Hematopoietic multipotent progenitor cell (in vitro differentiated cells): ENCODE measurements at regions not wholly inside any gene's neighbourhood (a gene's known extent, or its start where the extent isn't known, plus 50 kb on each side); places are given as distances from the start of the nearest gene placed in this dataset.

Source experiments
- DNase-seq, 3 donors: peaks; one replicate each; pipeline ENCODE4 v3.0.0-alpha.2; 2011 to 2015; ENCODE audit warnings: low read depth in 2 of 3, low spot score in 2 of 3

DNA sequence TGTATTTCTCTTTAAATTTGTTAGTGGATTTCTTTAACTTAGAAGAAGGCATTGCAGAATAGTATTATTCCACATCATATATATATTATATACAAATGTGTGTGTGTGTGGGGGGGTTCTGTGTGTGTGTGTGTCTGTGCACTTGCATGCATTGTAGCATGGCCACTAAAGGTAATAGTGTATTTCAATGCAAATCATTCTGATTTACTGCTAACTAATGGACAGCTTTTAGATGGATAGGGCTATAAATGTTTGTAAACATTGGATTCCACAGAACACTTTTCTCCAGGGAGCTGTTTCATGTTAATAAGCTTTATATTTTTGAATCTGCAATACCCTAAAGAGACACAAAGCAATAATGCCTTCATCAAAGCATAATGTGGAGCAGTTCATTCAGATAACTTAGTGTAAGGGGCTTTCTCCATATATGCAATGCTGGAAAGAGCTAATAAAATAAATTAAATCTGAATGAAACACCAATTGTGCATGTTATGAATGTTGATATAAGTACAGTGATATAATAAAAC is 496.7 kb upstream of the CDH9 start:
- DNase-seq, result no peak

GRCh38 chr5:27532305-27532704 is 493.9 kb upstream of the CDH9 start:
- DNase-seq, result no peak

DNA sequence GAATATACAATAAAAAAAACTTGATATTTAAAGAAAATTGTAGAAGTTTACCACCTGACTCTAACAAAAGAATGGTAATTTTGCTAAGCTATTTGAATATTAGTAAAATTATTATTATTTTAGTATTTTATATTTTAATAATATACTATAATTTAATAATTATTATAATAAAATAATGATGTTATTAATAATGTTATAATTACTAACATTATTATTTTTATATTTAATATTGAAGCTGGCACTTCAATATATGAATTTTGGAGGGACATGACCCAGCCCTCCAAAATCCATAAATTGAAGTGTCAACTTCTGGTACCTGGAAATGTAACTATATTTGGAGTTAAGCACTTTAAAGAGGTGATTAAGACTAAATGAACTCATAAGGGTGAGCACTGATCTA is 486.1 kb upstream of the CDH9 start:
- DNase-seq, result no peak

DNA sequence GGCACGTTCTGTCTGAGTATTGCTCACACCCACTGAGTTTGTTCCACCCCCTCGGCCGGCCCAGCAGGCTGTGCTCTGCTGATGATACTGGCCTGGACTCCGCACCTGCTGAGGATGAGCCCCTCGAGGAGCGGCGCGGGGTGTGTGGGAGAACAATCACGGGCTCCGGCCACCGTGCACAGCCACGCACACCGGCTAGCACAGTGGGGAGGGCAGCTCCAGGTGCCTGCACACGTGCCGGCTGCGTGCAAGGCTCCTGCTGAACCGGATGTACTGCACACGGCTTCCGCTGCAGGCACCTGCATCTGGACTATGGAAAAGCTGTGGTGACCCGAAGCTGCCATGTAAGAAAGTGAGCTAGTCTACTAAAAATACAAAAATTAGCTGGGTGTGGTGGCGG is 485.2 kb upstream of the CDH9 start:
- no peak for DNase-seq

DNA sequence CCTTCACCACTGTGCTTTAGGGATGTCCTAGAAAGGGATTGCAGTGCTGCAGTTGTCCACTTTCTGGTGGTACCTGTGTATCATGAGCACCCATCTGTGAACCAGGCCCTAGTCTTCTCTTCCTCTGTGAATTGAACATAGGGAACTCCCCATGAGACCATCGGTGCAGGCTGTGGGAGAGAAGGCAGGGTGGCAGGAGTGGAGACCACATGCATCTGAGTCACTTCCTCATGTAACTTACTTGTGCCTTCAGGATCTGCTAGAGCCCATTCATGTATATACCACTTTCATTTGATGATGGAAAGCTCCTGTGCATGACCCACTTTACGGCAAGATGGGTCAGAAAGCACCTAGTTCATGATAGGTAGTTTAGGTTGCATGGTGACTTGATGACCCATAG is 478.1 kb upstream of the CDH9 start:
- DNase-seq, result no peak

GRCh38 chr5:27511061-27511460 is 472.7 kb upstream of the CDH9 start:
- no peak for DNase-seq

DNA sequence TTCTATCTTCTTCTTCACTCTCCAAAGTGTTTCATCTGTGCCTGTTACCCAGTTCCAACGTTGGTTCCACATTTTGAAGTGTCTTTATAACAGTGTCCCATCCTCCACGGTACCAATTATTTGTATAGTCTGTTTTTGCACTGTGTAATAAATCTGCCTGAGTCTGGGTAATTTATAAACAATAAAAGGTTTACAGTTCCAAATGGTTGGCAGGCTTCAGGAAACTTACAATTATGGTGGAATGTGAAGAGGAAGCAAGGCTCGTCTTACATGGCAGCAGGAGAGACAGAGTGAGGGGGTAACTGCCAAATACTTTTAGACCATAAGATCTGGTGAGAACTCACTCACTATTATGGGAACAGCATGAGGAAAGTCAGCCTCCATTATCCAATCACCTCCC is 465.4 kb upstream of the CDH9 start:
- no peak for DNase-seq

GRCh38 chr5:27502236-27502635 is 463.9 kb upstream of the CDH9 start:
- no peak for DNase-seq

DNA sequence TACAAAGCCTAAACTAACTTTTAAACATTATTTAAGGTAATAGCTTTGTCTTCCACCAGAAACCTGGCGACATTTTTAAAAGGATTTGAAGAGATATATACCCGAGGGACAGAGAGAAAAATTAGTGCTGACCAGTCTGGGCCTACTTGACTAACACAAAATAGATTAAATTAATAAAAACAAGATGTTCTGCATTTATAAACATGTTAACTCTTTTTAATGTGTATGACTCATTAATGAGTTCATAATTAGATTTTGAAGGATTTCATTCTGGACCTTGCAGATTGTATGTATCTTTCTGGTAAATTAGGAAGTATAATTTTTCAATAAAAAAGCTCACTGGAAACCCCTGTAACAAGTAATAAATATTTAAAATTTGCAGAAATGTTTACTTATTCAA is 459.1 kb upstream of the CDH9 start:
- DNase-seq, result no peak

DNA sequence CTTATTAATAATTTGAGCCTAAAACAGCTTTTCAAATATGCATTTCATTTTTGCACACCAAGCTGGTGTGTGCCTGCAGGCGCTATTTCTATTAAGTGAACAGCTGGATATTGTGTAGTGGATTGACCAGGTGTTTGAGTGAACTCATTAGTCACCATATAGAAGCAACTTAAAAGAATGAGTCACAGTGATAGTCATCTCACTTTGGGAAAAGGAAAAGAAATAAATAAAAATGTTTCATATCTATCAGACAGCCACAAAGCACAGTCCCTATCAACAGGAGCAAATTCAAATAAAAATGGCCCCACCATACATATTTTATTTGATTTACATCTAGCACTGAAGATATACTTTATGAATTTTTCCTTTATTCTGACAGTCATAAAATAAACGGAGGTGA is 456.5 kb upstream of the CDH9 start:
- no peak for DNase-seq

DNA sequence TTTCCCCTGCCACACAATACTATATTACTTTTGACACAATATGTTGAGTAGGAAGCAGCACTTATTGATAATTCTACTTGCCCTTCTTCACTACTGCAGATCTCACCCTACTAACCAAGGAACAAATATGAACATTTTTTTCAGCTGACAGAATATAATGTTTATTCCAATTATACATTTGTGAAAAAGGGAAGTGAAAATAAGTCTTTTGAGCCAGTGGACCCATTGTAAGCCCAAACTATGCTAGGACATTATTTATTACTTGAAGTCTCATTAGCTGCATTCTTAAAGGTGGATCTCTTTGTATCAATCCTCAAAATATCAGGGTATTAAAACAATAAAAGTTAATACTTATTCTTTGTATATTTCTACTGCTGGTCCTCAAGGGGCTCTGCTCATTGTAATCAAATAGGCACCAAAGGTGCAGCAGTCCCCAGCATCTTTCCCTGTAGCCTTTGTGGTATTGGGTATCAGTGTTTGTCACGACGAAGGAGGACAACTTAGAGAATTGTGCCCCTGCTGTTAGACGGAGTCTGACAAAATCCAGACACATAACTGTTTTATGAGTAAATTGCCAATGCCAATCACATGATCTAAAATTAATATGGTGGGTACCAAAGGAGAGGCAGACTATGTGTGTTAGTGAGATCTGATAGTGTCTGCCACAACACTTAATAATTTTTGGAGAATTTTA is 453.5 kb upstream of the CDH9 start:
- DNase-seq, result no peak

DNA sequence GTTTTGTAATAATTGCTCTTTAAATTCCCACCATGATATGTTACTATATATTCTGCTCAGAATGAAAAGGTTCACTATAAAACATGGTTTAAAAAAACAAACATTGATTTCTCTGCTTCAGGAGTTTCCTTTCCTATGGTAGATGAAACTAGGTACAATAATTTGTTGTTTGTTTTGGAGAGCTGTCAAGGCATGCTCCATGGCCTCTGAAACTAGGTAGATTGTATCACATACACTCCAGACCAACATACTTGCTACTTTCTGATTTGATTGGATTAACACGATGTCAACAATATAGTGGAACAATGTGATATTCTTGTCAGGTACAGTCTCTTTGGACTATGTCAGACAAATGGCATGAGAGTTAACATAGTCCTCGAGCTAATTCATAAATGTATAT is 452.7 kb upstream of the CDH9 start:
- DNase-seq, result no peak

DNA sequence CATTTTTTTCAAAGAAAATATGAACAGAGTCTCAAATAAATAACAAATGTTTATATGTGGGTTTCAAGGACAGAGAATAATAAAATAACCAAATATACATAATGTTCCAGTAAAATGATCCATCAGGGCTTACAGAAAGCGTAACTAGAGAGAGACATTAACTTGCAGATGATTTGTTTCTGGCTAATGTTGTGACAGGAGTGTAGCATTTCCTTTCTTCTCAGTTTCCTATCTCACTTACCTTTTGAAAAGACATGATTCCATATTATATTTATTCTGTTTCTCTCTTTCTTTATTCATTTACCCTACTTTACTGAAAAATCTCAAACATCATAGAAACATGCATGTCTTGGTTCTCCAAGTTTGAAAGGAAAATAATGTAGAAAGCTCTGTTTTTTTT is 451.3 kb upstream of the CDH9 start:
- DNase-seq, result no peak

- no peak for DNase-seq
Measured at GRCh38 chr5:27482663-27483062, 444.3 kb upstream of the CDH9 start.

GRCh38 chr5:27479859-27480258 is 441.5 kb upstream of the CDH9 start:
- DNase-seq, result no peak

DNA sequence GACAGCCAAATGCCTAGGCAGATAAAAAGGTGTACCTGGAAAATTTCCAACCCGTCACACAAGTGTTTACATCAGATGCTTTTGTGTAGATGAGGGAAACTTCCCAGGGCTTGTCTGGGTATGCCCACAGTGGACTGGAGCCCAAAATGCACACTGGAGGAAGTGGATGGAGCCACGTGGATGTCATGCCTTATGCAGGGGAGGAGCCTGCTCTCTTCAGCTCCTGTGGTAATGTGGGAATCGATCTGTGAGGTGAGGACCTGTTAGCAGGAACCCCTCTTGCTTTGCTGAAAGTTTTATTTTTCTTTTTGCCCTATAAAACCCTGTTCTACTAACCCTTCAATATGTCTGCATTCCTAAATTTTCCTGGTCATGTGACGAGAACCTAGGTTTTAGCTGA is 439.2 kb upstream of the CDH9 start:
- no peak for DNase-seq

- DNase-seq, result no peak
Measured at GRCh38 chr5:27476356-27476988, 438.1 kb upstream of the CDH9 start.

GRCh38 chr5:27475063-27475462 is 436.7 kb upstream of the CDH9 start:
- no peak for DNase-seq

- no peak for DNase-seq
Measured at GRCh38 chr5:27474395-27474794, 436.0 kb upstream of the CDH9 start.

DNA sequence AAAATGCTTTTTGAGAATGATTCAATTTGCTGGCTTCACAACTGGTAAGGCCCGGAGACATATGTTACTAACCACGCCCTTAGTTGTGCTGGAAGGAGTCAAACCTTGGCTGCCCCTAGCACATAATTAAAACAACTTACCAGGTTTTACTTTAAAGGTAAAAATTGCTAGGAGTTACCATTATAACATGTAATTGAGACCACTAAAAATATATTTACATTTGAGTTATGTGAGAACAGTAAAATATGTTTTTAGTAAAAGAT is 435.6 kb upstream of the CDH9 start:
- DNase-seq, result no peak

DNA sequence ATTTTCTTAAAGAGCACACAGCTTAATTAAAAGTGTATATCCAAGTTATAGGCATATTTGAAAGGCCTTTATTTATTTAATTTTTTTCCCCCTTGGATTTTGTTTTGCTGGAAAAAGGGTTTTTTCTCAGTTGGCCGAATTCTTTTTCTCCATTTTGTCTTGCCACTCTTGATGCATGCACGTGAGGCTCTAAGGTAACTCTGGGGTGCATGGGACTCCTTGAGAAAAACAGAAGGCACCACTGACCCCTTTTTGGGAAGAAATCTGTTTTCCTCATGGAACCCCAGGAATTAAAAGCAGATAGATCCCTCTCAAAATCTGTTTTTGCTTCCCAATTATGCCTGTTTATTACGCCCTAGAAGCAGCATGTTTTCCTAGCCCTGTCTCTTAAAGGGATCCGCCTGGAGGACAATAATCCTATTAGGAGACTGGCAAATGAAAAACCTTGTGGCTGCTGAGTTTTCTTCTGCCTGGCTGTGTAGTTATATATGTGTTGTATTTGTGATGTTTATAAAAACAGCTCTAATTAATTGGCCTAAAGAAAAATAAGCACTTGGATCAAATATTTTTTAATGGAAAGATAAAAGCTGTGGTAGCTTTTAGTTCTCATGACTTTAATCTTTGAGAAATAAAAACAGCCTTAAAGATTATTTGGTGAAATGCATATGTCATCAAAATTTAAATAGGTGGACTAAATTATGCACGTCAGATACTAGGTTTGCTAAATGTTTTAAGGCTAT is 435.1 kb upstream of the CDH9 start:
- no peak for DNase-seq

- DNase-seq, result no peak
Measured at GRCh38 chr5:27472871-27473270, 434.5 kb upstream of the CDH9 start.
